SU-DHL-6 (cell line): ENCODE measurements at regions not wholly inside any gene's neighbourhood (a gene's known extent, or its start where the extent isn't known, plus 50 kb on each side); places are given as distances from the start of the nearest gene placed in this dataset.

Source experiments
- H2AFZ ChIP-seq: fragments of 200-600 bp; sonication (generic); 2 replicates; pipeline ENCODE4 v1.6.1; 2014; ENCODE audit warnings: low read depth, mild to moderate bottlenecking, moderate library complexity, mixed read lengths, antibody characterized with exemption, low read length; ENCODE audit not compliant: severe bottlenecking
- H3F3A ChIP-seq: fragments of 200-600 bp; shearing (Covaris generic); 2 replicates; pipeline ENCODE4 v1.6.0; 2016; ENCODE audit warnings: antibody characterized with exemption, mild to moderate bottlenecking; ENCODE audit not compliant: insufficient read depth
- H3K27ac ChIP-seq: fragments of 200-600 bp; sonication (generic); 2 replicates; pipeline ENCODE4 v1.5.1; 2016; ENCODE audit warnings: low read depth, mild to moderate bottlenecking, low read length, moderate library complexity, mixed read lengths
- H3K27me3 ChIP-seq: fragments of 200-600 bp; sonication (generic), shearing (Covaris generic); 2 replicates; pipeline ENCODE4 v1.6.0; 2014; ENCODE audit warnings: mild to moderate bottlenecking, low read length
- H3K36me3 ChIP-seq: fragments of 200-600 bp; sonication (generic); 2 replicates; pipeline ENCODE4 v1.6.1; 2014; ENCODE audit warnings: mild to moderate bottlenecking, low read length, mixed read lengths
- H3K4me2 ChIP-seq: fragments of 300-600, 200-600 bp; shearing (Covaris generic), sonication (generic); 2 replicates; pipeline ENCODE4 v1.6.0; 2014; ENCODE audit warnings: low read length, low read depth, mild to moderate bottlenecking; ENCODE audit not compliant: poor library complexity, severe bottlenecking
- H3K4me3 ChIP-seq: fragments of 200-600 bp; sonication (generic); 2 replicates; pipeline ENCODE4 v1.5.1; 2014; ENCODE audit warnings: antibody characterized with exemption, low read length, mild to moderate bottlenecking, mixed read lengths; ENCODE audit not compliant: insufficient read depth, poor library complexity, severe bottlenecking
- H3K79me2 ChIP-seq: fragments of 200-600 bp; sonication (generic); 2 replicates; pipeline ENCODE4 v1.6.1; 2014; ENCODE audit warnings: mild to moderate bottlenecking, low read length, moderate library complexity; ENCODE audit not compliant: insufficient read depth
- H3K9ac ChIP-seq: fragments of 200-600 bp; sonication (generic); 2 replicates; pipeline ENCODE4 v1.7.0; 2014; ENCODE audit warnings: mild to moderate bottlenecking, low read length
- H3K9me2 ChIP-seq: fragments of 200-600 bp; sonication (generic); replicated peaks from 2 replicates; pipeline ENCODE4 v1.6.1; 2014; ENCODE audit warnings: low read length; ENCODE audit not compliant: insufficient read depth
- H3K9me3 ChIP-seq: fragments of 200-600 bp; sonication (generic); 2 replicates; pipeline ENCODE4 v1.6.1; 2014; ENCODE audit warnings: low read length, mixed read lengths; ENCODE audit not compliant: insufficient read depth
- H4K20me1 ChIP-seq: fragments of 200-600 bp; sonication (generic); 2 replicates; pipeline ENCODE4 v1.6.1; 2014; ENCODE audit warnings: low read depth, mild to moderate bottlenecking, antibody characterized with exemption, low read length, moderate library complexity, mixed read lengths
- EZH2phosphoT487 ChIP-seq: fragments of 200-600 bp; sonication (generic), shearing (Covaris generic); conservative IDR thresholded peaks from 2 replicates; pipeline ENCODE4 v1.6.1; 2018; ENCODE audit warnings: mild to moderate bottlenecking, antibody characterized with exemption, low read length, moderate library complexity, mixed read lengths
- TF ChIP-seq, protein P1 (sequence below): fragments of 200-600 bp; sonication (generic); IDR thresholded peaks from one replicate; pipeline ENCODE4 v1.5.1; 2017; ENCODE audit warnings: antibody characterized with exemption, mild to moderate bottlenecking, low read length, moderate library complexity; ENCODE audit not compliant: insufficient read depth, poor library complexity, severe bottlenecking

DNA sequence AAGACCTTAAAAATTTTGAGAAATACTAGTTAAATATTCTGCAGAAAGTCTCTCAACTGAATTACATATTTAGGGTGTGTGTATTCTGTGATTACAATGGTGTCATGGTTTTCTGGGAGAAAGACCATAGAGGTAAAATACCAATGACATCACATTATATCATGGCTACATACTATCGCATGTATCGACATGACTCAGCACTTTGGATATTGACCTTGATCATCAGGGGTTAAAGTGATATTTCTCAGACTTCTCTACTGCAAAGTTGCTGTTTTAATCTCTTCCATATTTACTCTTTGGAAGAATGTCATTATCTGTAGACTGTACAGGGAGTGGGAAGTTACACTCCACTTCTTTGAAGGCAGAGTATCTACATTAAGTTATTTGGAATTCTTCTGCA lies 1046.6 kb downstream of the FAM181B start:
- TF ChIP-seq, protein P1, sequence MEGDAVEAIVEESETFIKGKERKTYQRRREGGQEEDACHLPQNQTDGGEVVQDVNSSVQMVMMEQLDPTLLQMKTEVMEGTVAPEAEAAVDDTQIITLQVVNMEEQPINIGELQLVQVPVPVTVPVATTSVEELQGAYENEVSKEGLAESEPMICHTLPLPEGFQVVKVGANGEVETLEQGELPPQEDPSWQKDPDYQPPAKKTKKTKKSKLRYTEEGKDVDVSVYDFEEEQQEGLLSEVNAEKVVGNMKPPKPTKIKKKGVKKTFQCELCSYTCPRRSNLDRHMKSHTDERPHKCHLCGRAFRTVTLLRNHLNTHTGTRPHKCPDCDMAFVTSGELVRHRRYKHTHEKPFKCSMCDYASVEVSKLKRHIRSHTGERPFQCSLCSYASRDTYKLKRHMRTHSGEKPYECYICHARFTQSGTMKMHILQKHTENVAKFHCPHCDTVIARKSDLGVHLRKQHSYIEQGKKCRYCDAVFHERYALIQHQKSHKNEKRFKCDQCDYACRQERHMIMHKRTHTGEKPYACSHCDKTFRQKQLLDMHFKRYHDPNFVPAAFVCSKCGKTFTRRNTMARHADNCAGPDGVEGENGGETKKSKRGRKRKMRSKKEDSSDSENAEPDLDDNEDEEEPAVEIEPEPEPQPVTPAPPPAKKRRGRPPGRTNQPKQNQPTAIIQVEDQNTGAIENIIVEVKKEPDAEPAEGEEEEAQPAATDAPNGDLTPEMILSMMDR, result no peak
- no peak for TF ChIP-seq EZH2phosphoT487
- H2AFZ ChIP-seq, result no peak overlapping the region
- no peak overlapping the region for H3K4me3 ChIP-seq
- H3K27ac ChIP-seq, result no peak overlapping the region
- H3K36me3 ChIP-seq, result no peaks in the 10 kb centered on the region
- no peaks in the 10 kb centered on the region for H4K20me1 ChIP-seq
- no peak overlapping the region for H3K4me2 ChIP-seq
- H3K27me3 ChIP-seq, result no peaks in the 10 kb centered on the region
- H3K9me2 ChIP-seq, result no peaks in the 10 kb centered on the region
- H3K79me2 ChIP-seq, result no peaks in the 10 kb centered on the region
- H3F3A ChIP-seq, result no peaks in the 10 kb centered on the region
- H3K9ac ChIP-seq, result no peak overlapping the region
- H3K9me3 ChIP-seq, result no peaks in the 10 kb centered on the region

DNA sequence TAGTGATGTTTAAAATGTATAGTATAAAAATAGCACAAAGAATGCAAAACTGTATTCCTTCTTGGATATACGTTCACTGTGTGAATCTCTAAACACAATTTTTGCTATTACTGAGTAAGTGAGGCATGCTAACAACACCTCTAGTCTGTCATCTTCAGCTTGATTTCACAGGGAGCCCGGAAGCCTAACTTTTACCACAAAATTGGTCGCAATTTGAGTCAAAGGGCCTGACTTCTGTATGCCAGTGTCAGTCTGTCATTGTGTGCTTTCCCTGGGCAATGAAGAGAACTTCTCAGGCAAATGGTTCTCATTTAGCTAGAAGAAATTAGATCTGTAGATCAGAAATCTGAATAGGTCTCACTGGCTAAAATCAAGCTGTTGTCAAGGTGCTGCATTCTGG lies 1059.5 kb downstream of the FAM181B start:
- Histone ChIP-seq H3K9me2 (no peaks in the 10 kb centered on the region), H3F3A (no peaks in the 10 kb centered on the region), H4K20me1 (no peaks in the 10 kb centered on the region), H3K4me2 (no peak overlapping the region), H3K36me3 (no peaks in the 10 kb centered on the region), H3K9me3 (no peaks in the 10 kb centered on the region), H2AFZ (no peak overlapping the region), H3K27me3 (no peaks in the 10 kb centered on the region), H3K4me3 (no peak overlapping the region), H3K79me2 (no peaks in the 10 kb centered on the region), H3K27ac (no peak overlapping the region), H3K9ac (no peak overlapping the region)
- TF ChIP-seq EZH2phosphoT487, result no peak
- TF ChIP-seq, protein P1, result no peak

DNA sequence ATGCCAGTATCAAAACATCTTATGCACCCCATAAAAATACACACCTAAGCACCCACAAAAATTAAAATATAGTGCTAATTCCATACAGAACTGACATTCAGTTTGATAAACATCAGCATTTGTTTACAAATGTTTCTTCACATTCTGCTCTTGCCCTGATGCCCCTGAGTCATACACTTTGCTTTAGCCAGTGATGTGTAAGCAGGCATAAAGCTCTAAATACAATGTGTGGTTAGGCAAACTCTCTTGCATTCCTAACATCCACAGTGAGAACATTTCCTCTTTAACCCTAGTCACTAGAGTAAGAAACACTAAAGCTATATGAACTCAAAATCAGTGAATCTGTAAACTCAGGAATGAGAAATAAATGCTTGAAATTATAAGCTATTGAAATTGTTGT lies 1060.7 kb downstream of the FAM181B start:
- H3K27me3 ChIP-seq, result no peaks in the 10 kb centered on the region
- H3F3A ChIP-seq, result no peaks in the 10 kb centered on the region
- H4K20me1 ChIP-seq, result no peaks in the 10 kb centered on the region
- H3K27ac ChIP-seq, result no peak overlapping the region
- no peak overlapping the region for H2AFZ ChIP-seq
- H3K4me2 ChIP-seq, result no peak overlapping the region
- no peaks in the 10 kb centered on the region for H3K79me2 ChIP-seq
- H3K4me3 ChIP-seq, result no peak overlapping the region
- TF ChIP-seq, protein P1, result no peak
- no peak for TF ChIP-seq EZH2phosphoT487
- no peaks in the 10 kb centered on the region for H3K9me2 ChIP-seq
- H3K9me3 ChIP-seq, result no peaks in the 10 kb centered on the region
- H3K36me3 ChIP-seq, result no peaks in the 10 kb centered on the region
- H3K9ac ChIP-seq, result no peak overlapping the region
